ENCODE measurements at regions not wholly inside any gene's neighbourhood (a gene's known extent, or its start where the extent isn't known, plus 50 kb on each side); places are given as distances from the start of the nearest gene placed in this dataset.

- FAIRE-seq (no peak), DNase-seq (ENCODE audit: low read depth, low spot score) (no peak)
- Histone ChIP-seq H3K4me3 (ENCODE audit: control insufficient read depth in 2 of 3, extremely low read depth in 1 of 3, insufficient read depth in 2 of 3, low read depth in 1 of 3, low read length in 3 of 3) (no peak overlapping the region), H3K9me3 (ENCODE audit: control insufficient read depth, low read depth, low read length) (no peaks in the 10 kb centered on the region), H3K27me3 (ENCODE audit: control insufficient read depth, extremely low read depth, insufficient read depth, low read length) (no peaks in the 10 kb centered on the region), H3K27ac (ENCODE audit: control insufficient read depth, insufficient read depth, low read length) (no peak overlapping the region), H4K20me1 (ENCODE audit: control insufficient read depth, extremely low read depth, insufficient read depth, low read length) (no peaks in the 10 kb centered on the region), H3K9ac (ENCODE audit: control insufficient read depth, extremely low read depth, insufficient read depth, low read length) (no peak overlapping the region), H3K36me3 (ENCODE audit: control insufficient read depth in 2 of 2, extremely low read depth in 1 of 2, insufficient read depth in 2 of 2, low read length in 2 of 2) (no peaks in the 10 kb centered on the region), H3K4me2 (ENCODE audit: control insufficient read depth, extremely low read depth, insufficient read depth, low read depth, low read length) (no peak overlapping the region), H3K79me2 (ENCODE audit: control insufficient read depth, insufficient read depth, low read length) (no peaks in the 10 kb centered on the region), H3K4me1 (ENCODE audit: control insufficient read depth, extremely low read depth, insufficient read depth, low read length) (no peaks in the 10 kb centered on the region), H2AFZ (ENCODE audit: control insufficient read depth, low read length) (no peak overlapping the region), H3K9me1 (ENCODE audit: control insufficient read depth, extremely low read depth, insufficient read depth, low read length) (no peaks in the 10 kb centered on the region)
- TF ChIP-seq EZH2 (IDR thresholded peaks at IDR 0.05; ENCODE audit: low read length) = no peak
- TF ChIP-seq CTCF (optimal IDR thresholded peaks at IDR 0.05 in 1 of 3, IDR thresholded peaks at IDR 0.05 in 1 of 3, conservative IDR thresholded peaks at IDR 0.05 in 1 of 3; ENCODE audit: extremely low read depth in 1 of 3, insufficient read depth in 2 of 3, low read length in 3 of 3) = no peak
- dilution Hi-C loops (cut with MboI; ENCODE audit: extremely low pct_ligation_motif_present, low sequenced_read_pairs) = no loop called here
Measured at GRCh38 chr3:88267-88666, 108.3 kb upstream of the CHL1 start.

- no peaks in the 10 kb centered on the region for H3K9me1 ChIP-seq (ENCODE audit: control insufficient read depth, extremely low read depth, insufficient read depth, low read length)
- H2AFZ ChIP-seq (ENCODE audit: control insufficient read depth, low read length) = no peak overlapping the region
- no peak for FAIRE-seq
- no peak for DNase-seq (ENCODE audit: low read depth, low spot score)
- H3K9me3 ChIP-seq (ENCODE audit: control insufficient read depth, low read depth, low read length) = no peaks in the 10 kb centered on the region
- no peaks in the 10 kb centered on the region for H4K20me1 ChIP-seq (ENCODE audit: control insufficient read depth, extremely low read depth, insufficient read depth, low read length)
- no peak overlapping the region for H3K27ac ChIP-seq (ENCODE audit: control insufficient read depth, insufficient read depth, low read length)
- dilution Hi-C loops (cut with MboI; ENCODE audit: extremely low pct_ligation_motif_present, low sequenced_read_pairs) = no loop called here
- no peaks in the 10 kb centered on the region for H3K27me3 ChIP-seq (ENCODE audit: control insufficient read depth, extremely low read depth, insufficient read depth, low read length)
- H3K79me2 ChIP-seq (ENCODE audit: control insufficient read depth, insufficient read depth, low read length) = no peaks in the 10 kb centered on the region
- no peak overlapping the region for H3K9ac ChIP-seq (ENCODE audit: control insufficient read depth, extremely low read depth, insufficient read depth, low read length)
- H3K4me2 ChIP-seq (ENCODE audit: control insufficient read depth, extremely low read depth, insufficient read depth, low read depth, low read length) = no peak overlapping the region
- H3K36me3 ChIP-seq (ENCODE audit: control insufficient read depth in 2 of 2, extremely low read depth in 1 of 2, insufficient read depth in 2 of 2, low read length in 2 of 2) = no peaks in the 10 kb centered on the region
- H3K4me1 ChIP-seq (ENCODE audit: control insufficient read depth, extremely low read depth, insufficient read depth, low read length) = no peaks in the 10 kb centered on the region
- TF ChIP-seq EZH2 (IDR thresholded peaks at IDR 0.05; ENCODE audit: low read length) (no peak), CTCF (optimal IDR thresholded peaks at IDR 0.05 in 1 of 3, IDR thresholded peaks at IDR 0.05 in 1 of 3, conservative IDR thresholded peaks at IDR 0.05 in 1 of 3; ENCODE audit: extremely low read depth in 1 of 3, insufficient read depth in 2 of 3, low read length in 3 of 3) (no peak)
- no peak overlapping the region for H3K4me3 ChIP-seq (ENCODE audit: control insufficient read depth in 2 of 3, extremely low read depth in 1 of 3, insufficient read depth in 2 of 3, low read depth in 1 of 3, low read length in 3 of 3)
Measured at GRCh38 chr3:93746-94145, 102.8 kb upstream of the CHL1 start.

All from keratinocyte (primary cell).